Endodermal cell (in vitro differentiated cells): ENCODE measurements at regions not wholly inside any gene's neighbourhood (a gene's known extent, or its start where the extent isn't known, plus 50 kb on each side); places are given as distances from the start of the nearest gene placed in this dataset.

Experiments
- DNase-seq: peaks from one replicate; pipeline ENCODE4 v3.0.0-alpha.2; 2017
- H3K27ac ChIP-seq: 2 replicates; pipeline ENCODE4 v1.5.1; 2013; ENCODE audit warnings: mild to moderate bottlenecking, low read depth, low read length, moderate library complexity
- H3K27me3 ChIP-seq: 2 replicates; pipeline ENCODE4 v1.6.1; 2013; ENCODE audit warnings: mild to moderate bottlenecking, low read length, moderate library complexity; ENCODE audit not compliant: insufficient read depth, control insufficient read depth, poor library complexity, severe bottlenecking
- H3K36me3 ChIP-seq: 2 replicates; pipeline ENCODE4 v1.7.0; 2013; ENCODE audit warnings: mild to moderate bottlenecking, low read length, moderate library complexity; ENCODE audit not compliant: control insufficient read depth, insufficient read depth
- H3K4me1 ChIP-seq: one replicate; pipeline ENCODE4 v1.7.0; 2013; ENCODE audit warnings: low read length; ENCODE audit not compliant: control insufficient read depth, insufficient read depth
- H3K4me3 ChIP-seq: 2 replicates; pipeline ENCODE4 v1.5.1; 2013; ENCODE audit warnings: mild to moderate bottlenecking, low read length, moderate library complexity
- H3K9ac ChIP-seq: 2 replicates; pipeline ENCODE4 v1.6.1; 2013; ENCODE audit warnings: mild to moderate bottlenecking, low read length, moderate library complexity; ENCODE audit not compliant: poor library complexity, severe bottlenecking; ENCODE audit errors: extremely low read depth
- H3K9me3 ChIP-seq: 2 replicates; pipeline ENCODE4 v1.6.1; 2013; ENCODE audit warnings: mild to moderate bottlenecking, low read length, moderate library complexity; ENCODE audit not compliant: control insufficient read depth
- H3K27ac Mint-ChIP-seq: 2 replicates; pipeline ENCODE4 v1.8.0; 2020; ENCODE audit warnings: mixed read lengths
- H3K27me3 Mint-ChIP-seq: 2 replicates; pipeline ENCODE4 v1.8.0; 2021; ENCODE audit warnings: mild to moderate bottlenecking, mixed read lengths; ENCODE audit not compliant: insufficient read depth
- H3K36me3 Mint-ChIP-seq: 2 replicates; pipeline ENCODE4 v1.8.0; 2020; ENCODE audit warnings: low read depth, mixed read lengths
- H3K4me1 Mint-ChIP-seq: 2 replicates; pipeline ENCODE4 v1.8.0; 2020; ENCODE audit warnings: mixed read lengths
- H3K4me3 Mint-ChIP-seq: 2 replicates; pipeline ENCODE4 v1.8.0; 2020; ENCODE audit warnings: mild to moderate bottlenecking, moderate library complexity, mixed read lengths
- H3K9me3 Mint-ChIP-seq: 2 replicates; pipeline ENCODE4 v1.8.0; 2020; ENCODE audit warnings: mild to moderate bottlenecking, mixed read lengths
- WGBS, 2 experiments: methylation state at CpG; one replicate each; pipeline versions ENCODE4 v1.1.5 to v1.1.7; 2013; ENCODE audit warnings: missing lambda C conversion rate in 2 of 2, mixed read lengths in 1 of 2; ENCODE audit not compliant: insufficient coverage in 1 of 2, insufficient read length in 1 of 2; 5-methylcytosine and 5-hydroxymethylcytosine counted together
- TF ChIP-seq, protein P1 (sequence below): fragments of 200-600 bp; sonication (generic); conservative IDR thresholded peaks from 2 replicates; pipeline ENCODE4 v1.5.0; 2021; ENCODE audit warnings: antibody characterized with exemption, mild to moderate bottlenecking

DNA sequence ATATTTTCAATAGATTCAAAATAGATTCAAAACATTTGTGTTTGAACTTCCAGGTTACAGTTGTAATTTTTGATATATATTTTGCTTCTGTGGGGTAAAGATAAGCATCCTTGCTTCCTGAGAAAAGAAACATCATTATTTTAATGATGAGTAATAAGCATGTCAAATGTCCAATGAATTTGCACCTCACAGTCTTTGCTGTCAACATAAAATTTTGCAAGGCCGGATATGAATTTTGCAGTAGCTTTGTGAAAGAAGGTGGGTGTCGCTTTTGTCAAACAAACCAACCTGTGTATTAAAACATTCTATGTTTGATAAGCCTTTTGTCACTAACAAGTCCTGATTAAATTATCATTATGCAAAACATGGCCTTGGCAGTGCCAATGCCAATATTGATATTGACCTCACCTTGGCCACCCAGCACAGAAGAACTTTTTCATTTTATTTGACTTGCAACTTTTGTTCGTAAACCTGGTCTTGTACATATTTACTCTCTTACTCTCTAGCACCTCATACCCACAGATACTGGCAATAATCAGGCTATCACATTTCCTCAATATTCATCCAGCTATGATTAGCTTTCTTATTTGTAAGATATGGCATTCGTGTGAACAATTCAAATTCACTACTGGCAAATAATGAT, 645.0 kb upstream of the KLF4 start:
- H3K4me1 Mint-ChIP-seq = peaks cover 2% of the 10 kb centered on the region
- H3K27me3 ChIP-seq = no peaks in the 10 kb centered on the region
- H3K4me3 Mint-ChIP-seq = no peak overlapping the region
- no peaks in the 10 kb centered on the region for H3K36me3 ChIP-seq
- TF ChIP-seq, protein P1, sequence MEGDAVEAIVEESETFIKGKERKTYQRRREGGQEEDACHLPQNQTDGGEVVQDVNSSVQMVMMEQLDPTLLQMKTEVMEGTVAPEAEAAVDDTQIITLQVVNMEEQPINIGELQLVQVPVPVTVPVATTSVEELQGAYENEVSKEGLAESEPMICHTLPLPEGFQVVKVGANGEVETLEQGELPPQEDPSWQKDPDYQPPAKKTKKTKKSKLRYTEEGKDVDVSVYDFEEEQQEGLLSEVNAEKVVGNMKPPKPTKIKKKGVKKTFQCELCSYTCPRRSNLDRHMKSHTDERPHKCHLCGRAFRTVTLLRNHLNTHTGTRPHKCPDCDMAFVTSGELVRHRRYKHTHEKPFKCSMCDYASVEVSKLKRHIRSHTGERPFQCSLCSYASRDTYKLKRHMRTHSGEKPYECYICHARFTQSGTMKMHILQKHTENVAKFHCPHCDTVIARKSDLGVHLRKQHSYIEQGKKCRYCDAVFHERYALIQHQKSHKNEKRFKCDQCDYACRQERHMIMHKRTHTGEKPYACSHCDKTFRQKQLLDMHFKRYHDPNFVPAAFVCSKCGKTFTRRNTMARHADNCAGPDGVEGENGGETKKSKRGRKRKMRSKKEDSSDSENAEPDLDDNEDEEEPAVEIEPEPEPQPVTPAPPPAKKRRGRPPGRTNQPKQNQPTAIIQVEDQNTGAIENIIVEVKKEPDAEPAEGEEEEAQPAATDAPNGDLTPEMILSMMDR = no peak
- WGBS, 2 experiments = 94 to 100% methylated on average over 3 of the region's 4 CpGs
- H3K9ac ChIP-seq = no peak overlapping the region
- no peaks in the 10 kb centered on the region for H3K4me1 ChIP-seq
- no peak for DNase-seq
- H3K4me3 ChIP-seq = no peak overlapping the region
- H3K36me3 Mint-ChIP-seq = no peaks in the 10 kb centered on the region
- H3K27me3 Mint-ChIP-seq = peaks cover 7% of the 10 kb centered on the region
- H3K9me3 ChIP-seq = no peaks in the 10 kb centered on the region
- no peaks in the 10 kb centered on the region for H3K9me3 Mint-ChIP-seq
- no peak overlapping the region for H3K27ac ChIP-seq
- H3K27ac Mint-ChIP-seq = no peak overlapping the region

DNA sequence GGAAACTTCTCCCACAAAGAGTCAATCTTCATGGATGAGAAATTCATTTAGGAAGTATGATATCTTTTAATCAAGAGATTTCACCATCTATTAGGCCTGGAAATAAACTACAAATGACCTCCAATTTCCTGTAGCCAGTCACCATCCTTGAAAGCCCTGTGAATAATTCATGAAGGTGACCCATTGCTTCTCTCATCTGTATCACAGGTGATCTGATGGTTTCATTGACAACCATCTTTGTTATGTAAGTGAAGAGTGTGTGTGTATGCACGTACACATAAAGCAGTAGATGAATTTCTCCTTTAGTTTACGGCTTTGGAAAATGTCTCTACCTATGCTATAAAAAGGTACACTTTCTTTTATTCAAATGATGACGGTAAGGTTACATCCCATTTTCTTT, 644.1 kb upstream of the KLF4 start:
- Histone ChIP-seq H3K4me1 (no peaks in the 10 kb centered on the region), H3K27ac (no peak overlapping the region), H3K4me3 (no peak overlapping the region), H3K36me3 (no peaks in the 10 kb centered on the region), H3K27me3 (no peaks in the 10 kb centered on the region), H3K9me3 (no peaks in the 10 kb centered on the region), H3K9ac (no peak overlapping the region)
- TF ChIP-seq, protein P1 = no peak
- Mint-ChIP-seq H3K27me3 (peaks cover 7% of the 10 kb centered on the region), H3K4me3 (no peak overlapping the region), H3K4me1 (peaks cover 2% of the 10 kb centered on the region), H3K9me3 (no peaks in the 10 kb centered on the region), H3K36me3 (no peaks in the 10 kb centered on the region), H3K27ac (no peak overlapping the region)
- DNase-seq = no peak
- 55% methylated on average over 3 of the region's 3 CpGs; no CpG with 5 or more reads in 1 of the 2 experiments for WGBS, 2 experiments

DNA sequence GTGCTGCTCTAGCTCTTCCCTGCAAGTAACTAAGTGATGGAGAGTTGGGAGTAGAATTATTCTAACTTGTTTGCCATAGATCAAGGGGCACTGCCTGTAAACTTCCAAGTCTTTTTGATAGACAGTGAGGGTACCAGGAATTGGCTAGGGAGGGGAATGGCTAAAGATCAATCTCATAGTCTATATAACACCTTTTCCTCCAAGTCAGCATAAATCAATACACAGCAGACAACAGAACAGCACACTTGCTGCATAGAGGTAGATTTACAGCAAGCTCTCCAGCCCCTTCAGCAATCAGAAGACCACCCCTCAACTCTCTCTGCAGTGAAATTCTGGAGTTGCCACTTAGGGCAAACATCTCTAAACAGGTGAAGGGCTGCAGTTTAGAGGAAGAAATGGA, 643.5 kb upstream of the KLF4 start:
- H3K36me3 Mint-ChIP-seq = no peaks in the 10 kb centered on the region
- peaks cover 2% of the 10 kb centered on the region for H3K4me1 Mint-ChIP-seq
- H3K27me3 Mint-ChIP-seq = peaks cover 7% of the 10 kb centered on the region
- no peak overlapping the region for H3K27ac Mint-ChIP-seq
- Histone ChIP-seq H3K9me3 (no peaks in the 10 kb centered on the region), H3K27me3 (no peaks in the 10 kb centered on the region), H3K9ac (no peak overlapping the region), H3K27ac (no peak overlapping the region), H3K4me1 (no peaks in the 10 kb centered on the region), H3K4me3 (no peak overlapping the region), H3K36me3 (no peaks in the 10 kb centered on the region)
- H3K9me3 Mint-ChIP-seq = no peaks in the 10 kb centered on the region
- TF ChIP-seq, protein P1 = no peak
- no peak for DNase-seq
- H3K4me3 Mint-ChIP-seq = no peak overlapping the region
